ENCODE measurements at regions not wholly inside any gene's neighbourhood (a gene's known extent, or its start where the extent isn't known, plus 50 kb on each side); places are given as distances from the start of the nearest gene placed in this dataset.

DNA sequence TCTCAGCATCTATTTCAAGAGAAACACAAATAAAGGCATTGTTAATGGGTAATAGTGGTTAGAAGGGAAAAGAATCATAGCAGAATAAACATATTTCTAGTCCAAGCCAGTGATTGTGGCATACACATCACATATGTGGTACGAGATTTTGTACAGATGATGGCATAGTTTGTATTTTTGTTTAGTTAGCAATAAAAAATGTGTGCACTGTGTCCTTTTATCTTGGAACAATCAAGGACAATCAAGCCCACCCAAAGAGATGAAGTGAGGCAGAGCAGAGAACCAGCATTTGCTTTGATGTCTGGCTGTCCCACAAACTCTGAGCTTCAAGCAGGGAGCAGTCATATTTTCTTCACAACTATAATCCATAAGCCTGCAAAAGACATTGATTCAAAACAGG is 256.5 kb upstream of the CHD6 start:
- H3K9me3 ChIP-seq (replicated peaks), result peaks cover 4% of the 10 kb centered on the region
- intact Hi-C loops (cut with micrococcal nuclease), result no loop called here
- no peak overlapping the region for H3K4me3 ChIP-seq
- H3K36me3 ChIP-seq, result no peaks in the 10 kb centered on the region
- DNase-seq, result no peak
- H3K27ac ChIP-seq (replicated peaks), result no peak overlapping the region
- H3K27me3 ChIP-seq (ENCODE audit: low read depth), result peaks cover 23% of the 10 kb centered on the region
- no peaks in the 10 kb centered on the region for H3K4me1 ChIP-seq
- TF ChIP-seq, protein P1, sequence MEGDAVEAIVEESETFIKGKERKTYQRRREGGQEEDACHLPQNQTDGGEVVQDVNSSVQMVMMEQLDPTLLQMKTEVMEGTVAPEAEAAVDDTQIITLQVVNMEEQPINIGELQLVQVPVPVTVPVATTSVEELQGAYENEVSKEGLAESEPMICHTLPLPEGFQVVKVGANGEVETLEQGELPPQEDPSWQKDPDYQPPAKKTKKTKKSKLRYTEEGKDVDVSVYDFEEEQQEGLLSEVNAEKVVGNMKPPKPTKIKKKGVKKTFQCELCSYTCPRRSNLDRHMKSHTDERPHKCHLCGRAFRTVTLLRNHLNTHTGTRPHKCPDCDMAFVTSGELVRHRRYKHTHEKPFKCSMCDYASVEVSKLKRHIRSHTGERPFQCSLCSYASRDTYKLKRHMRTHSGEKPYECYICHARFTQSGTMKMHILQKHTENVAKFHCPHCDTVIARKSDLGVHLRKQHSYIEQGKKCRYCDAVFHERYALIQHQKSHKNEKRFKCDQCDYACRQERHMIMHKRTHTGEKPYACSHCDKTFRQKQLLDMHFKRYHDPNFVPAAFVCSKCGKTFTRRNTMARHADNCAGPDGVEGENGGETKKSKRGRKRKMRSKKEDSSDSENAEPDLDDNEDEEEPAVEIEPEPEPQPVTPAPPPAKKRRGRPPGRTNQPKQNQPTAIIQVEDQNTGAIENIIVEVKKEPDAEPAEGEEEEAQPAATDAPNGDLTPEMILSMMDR (IDR thresholded peaks at IDR 0.05; ENCODE audit: borderline replicate concordance), result no peak

DNA sequence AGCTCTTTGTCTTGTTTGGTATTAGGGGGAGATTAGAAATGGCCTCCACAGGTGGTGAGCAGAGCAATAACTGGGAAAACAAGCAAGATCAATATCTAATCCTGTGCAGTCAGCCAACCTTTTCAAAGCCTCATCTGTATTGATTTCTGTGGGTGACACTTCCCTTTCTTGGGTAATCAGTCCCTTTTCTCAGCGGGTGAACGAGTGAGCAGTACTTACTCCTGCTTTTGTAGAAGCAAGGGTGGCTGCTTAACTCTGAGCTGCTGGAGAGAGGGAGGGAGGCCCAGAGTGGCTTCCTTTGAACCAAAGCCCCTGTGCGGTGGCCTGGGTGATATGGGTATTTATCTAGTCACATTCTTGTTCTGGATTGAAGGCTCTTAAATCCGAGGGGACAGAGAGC is 254.8 kb upstream of the CHD6 start:
- TF ChIP-seq, protein P1 (IDR thresholded peaks at IDR 0.05; ENCODE audit: borderline replicate concordance), result no peak
- intact Hi-C loops (cut with micrococcal nuclease), result no loop called here
- Histone ChIP-seq H3K4me1 (no peaks in the 10 kb centered on the region), H3K9me3 (replicated peaks) (peaks cover 22% of the 10 kb centered on the region), H3K36me3 (no peaks in the 10 kb centered on the region), H3K4me3 (no peak overlapping the region), H3K27ac (replicated peaks) (no peak overlapping the region), H3K27me3 (ENCODE audit: low read depth) (peaks cover 23% of the 10 kb centered on the region)
- DNase-seq, result no peak

GRCh38 chr20:41870869-41871462 is 252.8 kb upstream of the CHD6 start:
- H3K4me1 ChIP-seq, result no peaks in the 10 kb centered on the region
- H3K9me3 ChIP-seq (replicated peaks), result peaks cover 35% of the 10 kb centered on the region
- no peak overlapping the region for H3K27ac ChIP-seq (replicated peaks)
- no peak for DNase-seq
- no peaks in the 10 kb centered on the region for H3K36me3 ChIP-seq
- H3K4me3 ChIP-seq, result no peak overlapping the region
- peaks cover 19% of the 10 kb centered on the region for H3K27me3 ChIP-seq (ENCODE audit: low read depth)
- TF ChIP-seq, protein P1 (IDR thresholded peaks at IDR 0.05; ENCODE audit: borderline replicate concordance), result no peak
- intact Hi-C loops (cut with micrococcal nuclease), result no loop called here

- H3K36me3 ChIP-seq, result no peaks in the 10 kb centered on the region
- no peak overlapping the region for H3K27ac ChIP-seq (replicated peaks)
- DNase-seq, result no peak
- H3K4me3 ChIP-seq, result no peak overlapping the region
- intact Hi-C loops (cut with micrococcal nuclease), result no loop called here
- H3K27me3 ChIP-seq (ENCODE audit: low read depth), result peaks cover 14% of the 10 kb centered on the region
- H3K9me3 ChIP-seq (replicated peaks), result peaks cover 35% of the 10 kb centered on the region
- TF ChIP-seq, protein P1 (IDR thresholded peaks at IDR 0.05; ENCODE audit: borderline replicate concordance), result no peak
- H3K4me1 ChIP-seq, result no peaks in the 10 kb centered on the region
These were observed 251.1 kb upstream of the CHD6 start for GRCh38 chr20:41869261-41869660.

DNA sequence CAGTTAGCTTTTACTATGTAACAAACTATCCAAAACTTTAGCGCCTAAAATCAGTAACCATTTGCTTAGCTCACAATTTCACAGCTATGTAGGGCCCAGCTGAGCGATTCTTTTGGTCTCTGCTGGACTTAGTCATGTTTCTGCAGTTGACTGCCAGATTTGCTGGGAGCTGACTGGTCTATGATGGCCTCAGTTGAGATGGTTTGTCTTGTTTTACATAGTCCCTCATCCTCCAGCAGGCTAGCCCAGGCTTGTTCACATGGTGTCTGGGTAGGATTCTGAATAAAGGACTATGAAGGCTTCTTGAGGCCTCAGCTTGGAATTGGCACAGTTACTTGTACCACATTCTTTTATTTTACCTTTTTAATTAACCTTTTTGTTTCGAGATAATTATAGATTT is 247.8 kb upstream of the CHD6 start:
- TF ChIP-seq, protein P1 (IDR thresholded peaks at IDR 0.05; ENCODE audit: borderline replicate concordance), result no peak
- Histone ChIP-seq H3K27me3 (ENCODE audit: low read depth) (peaks cover 12% of the 10 kb centered on the region), H3K4me3 (no peak overlapping the region), H3K9me3 (replicated peaks) (peaks cover 35% of the 10 kb centered on the region), H3K4me1 (no peaks in the 10 kb centered on the region), H3K27ac (replicated peaks) (no peak overlapping the region), H3K36me3 (no peaks in the 10 kb centered on the region)
- intact Hi-C loops (cut with micrococcal nuclease), result no loop called here
- no peak for DNase-seq
